Uterus (tissue), 3 donors: ENCODE measurements at regions not wholly inside any gene's neighbourhood (a gene's known extent, or its start where the extent isn't known, plus 50 kb on each side); places are given as distances from the start of the nearest gene placed in this dataset.
"Not testable (repeated sequence)": the region's sequence is repeated elsewhere in the genome, so short reads cannot be mapped to it uniquely, and the experiment has no call there.

Source experiments
- DNase-seq, 2 donors: peaks; one replicate each; pipeline ENCODE4 v3.0.0-alpha.2; 2019 to 2020
- H3K27ac ChIP-seq, 2 donors: fragments of 200-600 bp; sonication (generic); 1 replicate in 1 of 2; 2 replicates in 1 of 2; pipeline ENCODE4 v1.5.1; 2016 to 2018
- H3K27me3 ChIP-seq, 2 donors: fragments of 200-600 bp; sonication (generic); one replicate each; pipeline ENCODE4 v1.5.1; 2018 to 2019; ENCODE audit warnings: control low read depth in 1 of 2
- H3K36me3 ChIP-seq, 2 donors: fragments of 200-600 bp; sonication (generic); one replicate each; pipeline ENCODE4 v1.5.1; 2019; ENCODE audit warnings: control low read depth in 1 of 2
- H3K4me1 ChIP-seq, 2 donors: fragments of 200-600 bp; sonication (generic); one replicate each; pipeline ENCODE4 v1.5.1; 2018 to 2019; ENCODE audit warnings: control low read depth in 1 of 2
- H3K4me3 ChIP-seq, 2 donors: fragments of 200-600 bp; sonication (generic); 1 replicate in 1 of 2; 2 replicates in 1 of 2; pipeline ENCODE4 v1.5.1; 2018 to 2019; ENCODE audit warnings: mild to moderate bottlenecking in 1 of 2
- H3K9me3 ChIP-seq, 2 donors: fragments of 200-600 bp; sonication (generic); one replicate each; pipeline ENCODE4 v1.5.1; 2019; ENCODE audit warnings: control low read depth in 1 of 2
- CTCF ChIP-seq, 4 experiments: fragments of 200-600 bp in 2 of 4; fragments of 450-650 bp in 2 of 4; sonication (generic) in 2 of 4; IDR thresholded peaks; one replicate each; pipeline ENCODE4 v1.5.1; 2016 to 2019; ENCODE audit warnings: antibody characterized with exemption in 4 of 4, mild to moderate bottlenecking in 2 of 4, moderate library complexity in 1 of 4
- POLR2A ChIP-seq, 2 donors: fragments of 450-650 bp; IDR thresholded peaks; one replicate each; pipeline ENCODE4 v1.6.1; 2016; ENCODE audit warnings: antibody characterized with exemption in 2 of 2, mild to moderate bottlenecking in 1 of 2, moderate library complexity in 1 of 2
- intact Hi-C: fragments of 100-400 bp; cut with DNase I; formaldehyde crosslinking; loops from one replicate; pipeline ENCODE4 v1.15.1; 2023; ENCODE audit warnings: low total_unique reads
- donor health status: DM: yes; HTN: yes; CAD: no.

- no peak for DNase-seq
- no peak for TF ChIP-seq CTCF (IDR thresholded peaks at IDR 0.05)
- no peak for TF ChIP-seq POLR2A (IDR thresholded peaks at IDR 0.05)
- Histone ChIP-seq H3K27ac (no peak overlapping the region), H3K9me3 (no peaks in the 10 kb centered on the region), H3K4me1 (no peaks in the 10 kb centered on the region), H3K27me3 (no peaks in the 10 kb centered on the region), H3K4me3 (no peak overlapping the region), H3K36me3 (no peaks in the 10 kb centered on the region)
- intact Hi-C loops = no loop called here
Measured at GRCh38 chr9:12416716-12417115, 276.5 kb upstream of the TYRP1 start.

DNA sequence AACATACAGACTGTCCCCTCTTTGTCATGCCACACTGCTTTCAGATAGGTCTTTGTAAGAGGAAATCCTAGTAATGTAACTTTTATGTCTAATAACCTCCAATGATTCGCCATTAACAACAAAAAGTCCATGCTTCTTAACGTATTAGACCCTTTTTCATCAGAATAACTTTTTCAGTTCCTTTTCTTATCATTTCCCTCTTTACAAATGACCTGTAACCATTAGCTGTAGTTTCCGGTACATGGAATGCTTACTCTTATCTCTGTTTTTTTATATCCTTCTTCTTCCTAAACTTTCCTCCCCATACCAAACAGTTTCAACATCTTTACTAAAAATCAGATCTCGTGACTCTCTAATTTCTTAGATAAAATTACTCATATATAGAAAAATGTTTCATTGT, 268.9 kb upstream of the TYRP1 start:
- no peaks in the 10 kb centered on the region for H3K27me3 ChIP-seq
- H3K36me3 ChIP-seq = no peaks in the 10 kb centered on the region
- intact Hi-C loops = no loop called here
- no peaks in the 10 kb centered on the region for H3K4me1 ChIP-seq
- H3K27ac ChIP-seq = no peak overlapping the region
- no peak for TF ChIP-seq POLR2A (IDR thresholded peaks at IDR 0.05)
- no peak for TF ChIP-seq CTCF (IDR thresholded peaks at IDR 0.05)
- H3K4me3 ChIP-seq = no peak overlapping the region
- H3K9me3 ChIP-seq = no peaks in the 10 kb centered on the region
- DNase-seq = no peak

DNA sequence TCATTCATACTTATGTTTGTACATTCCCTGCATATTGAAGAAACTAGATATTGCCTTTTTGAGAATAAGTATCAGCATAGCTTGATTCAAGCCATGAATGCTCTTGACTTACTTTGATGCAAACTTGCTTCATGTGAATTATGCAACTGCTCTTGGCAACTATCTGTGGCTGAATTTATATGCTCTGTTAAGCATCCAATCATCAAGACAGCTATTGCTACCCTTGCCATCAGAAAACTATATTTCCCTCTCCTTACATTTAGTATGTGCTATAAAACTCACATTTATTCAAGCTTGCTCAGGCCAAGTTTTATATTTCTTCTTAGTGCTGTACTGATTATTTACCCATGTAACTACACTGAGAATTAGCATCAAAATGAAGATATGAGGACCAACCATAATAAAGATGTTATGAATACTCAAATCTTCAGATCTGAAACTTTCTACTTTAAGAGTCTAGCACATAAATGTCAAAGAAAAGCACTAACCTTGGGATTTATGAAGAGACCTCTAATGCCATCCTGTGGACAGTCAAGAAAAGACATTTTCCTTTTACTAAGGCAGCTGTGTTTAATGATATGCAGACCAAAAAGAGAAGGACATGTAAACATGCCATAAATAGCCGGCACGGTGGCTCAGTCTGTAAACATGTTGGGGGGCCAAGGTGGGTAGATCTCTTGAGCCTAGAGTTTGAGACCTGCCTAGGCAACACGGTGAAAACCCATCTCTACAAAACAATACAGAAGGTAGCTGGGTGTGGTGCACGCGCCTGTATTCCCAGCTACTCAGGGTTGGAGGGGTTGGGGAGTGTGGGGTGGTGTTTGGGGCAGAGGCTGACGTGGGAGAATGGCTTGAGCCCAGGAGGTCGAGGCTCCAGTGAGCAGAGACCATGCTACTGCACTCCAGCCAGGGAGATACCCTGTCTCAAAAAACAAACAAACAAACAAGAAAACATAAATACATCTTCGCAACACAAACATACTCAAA, 267.0 kb upstream of the TYRP1 start:
- Histone ChIP-seq H3K4me3 (no peak overlapping the region), H3K27ac (no peak overlapping the region), H3K36me3 (no peaks in the 10 kb centered on the region), H3K9me3 (no peaks in the 10 kb centered on the region), H3K27me3 (no peaks in the 10 kb centered on the region), H3K4me1 (no peaks in the 10 kb centered on the region)
- intact Hi-C loops = no loop called here
- no peak for TF ChIP-seq CTCF (IDR thresholded peaks at IDR 0.05)
- TF ChIP-seq POLR2A (IDR thresholded peaks at IDR 0.05) = no peak
- no peak for DNase-seq

DNA sequence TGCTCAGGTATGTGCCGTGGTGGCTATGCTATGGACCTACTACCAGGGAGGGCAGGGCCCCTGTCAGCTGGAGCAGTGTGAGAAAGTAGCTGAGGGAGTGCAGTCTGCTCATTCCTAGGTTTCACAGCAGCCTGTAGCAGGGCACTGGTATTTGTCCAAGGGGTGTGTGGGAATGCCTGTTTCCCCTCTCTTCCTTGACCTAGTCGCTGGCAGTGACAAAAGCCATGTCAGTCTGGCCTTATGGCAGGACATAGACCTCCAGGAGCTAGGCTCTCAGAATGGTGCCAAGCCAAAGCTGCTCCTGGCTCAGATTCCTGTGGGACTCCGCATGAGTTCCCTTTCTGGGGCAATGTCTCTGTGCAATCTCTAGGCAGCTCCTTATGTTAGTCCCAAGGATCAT, 253.9 kb upstream of the TYRP1 start:
- Histone ChIP-seq H3K9me3 (no peaks in the 10 kb centered on the region), H3K27me3 (no peaks in the 10 kb centered on the region), H3K4me3 (no peak overlapping the region), H3K27ac (no peak overlapping the region), H3K36me3 (no peaks in the 10 kb centered on the region), H3K4me1 (no peaks in the 10 kb centered on the region)
- TF ChIP-seq POLR2A (IDR thresholded peaks at IDR 0.05) = no peak
- TF ChIP-seq CTCF (IDR thresholded peaks at IDR 0.05) = no peak
- DNase-seq = no peak
- intact Hi-C loops = loop anchor here (10.0 kb wide), 1 partner anchor 64 kb away; no protein-coding TSS in a partner anchor

DNA sequence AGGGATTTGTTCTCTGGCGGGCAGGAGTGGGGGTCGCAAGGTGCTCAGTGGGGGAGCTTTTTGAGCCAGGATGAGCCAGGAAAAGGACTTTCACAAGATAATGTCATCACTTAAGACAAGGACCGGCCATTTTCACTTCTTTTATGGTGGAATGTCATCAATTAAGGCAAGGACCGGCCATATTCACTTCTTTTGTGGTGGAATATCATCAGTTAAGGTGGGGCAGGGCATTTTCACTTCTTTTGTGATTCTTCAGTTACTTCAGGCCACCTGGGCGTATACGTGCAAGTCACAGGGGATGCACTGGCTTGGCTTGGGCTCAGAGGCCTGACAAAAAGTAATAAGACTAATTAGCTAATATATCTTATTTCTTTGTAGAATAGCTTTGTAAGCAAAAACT, 252.1 kb upstream of the TYRP1 start:
- H3K27me3 ChIP-seq, DNase-seq, H3K36me3 ChIP-seq, H3K4me1 ChIP-seq, intact Hi-C loops, H3K4me3 ChIP-seq, H3K27ac ChIP-seq, H3K9me3 ChIP-seq: not testable (repeated sequence)
